ENCODE measurements at regions not wholly inside any gene's neighbourhood (a gene's known extent, or its start where the extent isn't known, plus 50 kb on each side); places are given as distances from the start of the nearest gene placed in this dataset.

- TF ChIP-seq MAFK (IDR thresholded peaks at IDR 0.05; ENCODE audit: low read depth, low read length) = no peak
- no peak for TF ChIP-seq RFX5 (IDR thresholded peaks at IDR 0.05; ENCODE audit: low read depth, low read length)
- TF ChIP-seq CTCF (conservative IDR thresholded peaks at IDR 0.05; ENCODE audit: low read depth, low read length) = no peak
- no peak for TF ChIP-seq RCOR1 (IDR thresholded peaks at IDR 0.05; ENCODE audit: insufficient replicate concordance, low read length)
- TF ChIP-seq SMC3 (IDR thresholded peaks at IDR 0.05; ENCODE audit: low read depth, low read length) = no peak
- no peak for TF ChIP-seq POLR2A (IDR thresholded peaks at IDR 0.05; ENCODE audit: low read depth, low read length)
These were observed 1646.2 kb upstream of the TENM3 start for GRCh38 chr4:180596888-180597483.

All from IMR-90 (cell line).